Glutamatergic neuron (in vitro differentiated cells): ENCODE measurements at regions not wholly inside any gene's neighbourhood (a gene's known extent, or its start where the extent isn't known, plus 50 kb on each side); places are given as distances from the start of the nearest gene placed in this dataset.

Source experiments
- DNase-seq: peaks from one replicate; pipeline ENCODE4 v3.0.0; 2022
- H3K27ac Mint-ChIP-seq: one replicate; pipeline ENCODE4 v1.8.0; 2020; ENCODE audit warnings: mild to moderate bottlenecking, mixed read lengths, inconsistent platforms; ENCODE audit not compliant: unreplicated experiment
- H3K27me3 Mint-ChIP-seq: one replicate; pipeline ENCODE4 v1.8.0; 2020; ENCODE audit warnings: mild to moderate bottlenecking, moderate library complexity, mixed read lengths, inconsistent platforms; ENCODE audit not compliant: unreplicated experiment
- H3K36me3 Mint-ChIP-seq: one replicate; pipeline ENCODE4 v1.8.0; 2020; ENCODE audit warnings: mild to moderate bottlenecking, mixed read lengths, inconsistent platforms; ENCODE audit not compliant: unreplicated experiment
- H3K4me1 Mint-ChIP-seq: one replicate; pipeline ENCODE4 v1.8.0; 2020; ENCODE audit warnings: mild to moderate bottlenecking, low read depth, mixed read lengths, inconsistent platforms; ENCODE audit not compliant: unreplicated experiment
- H3K4me3 Mint-ChIP-seq: one replicate; pipeline ENCODE4 v1.8.0; 2020; ENCODE audit warnings: mild to moderate bottlenecking, mixed read lengths, inconsistent platforms; ENCODE audit not compliant: unreplicated experiment
- H3K9me3 Mint-ChIP-seq: one replicate; pipeline ENCODE4 v1.8.0; 2020; ENCODE audit warnings: mild to moderate bottlenecking, moderate library complexity, mixed read lengths, inconsistent platforms; ENCODE audit not compliant: unreplicated experiment
- TF ChIP-seq, protein P1 (sequence below): fragments of 200-600 bp; sonication (generic); IDR thresholded peaks from one replicate; pipeline ENCODE4 v1.5.0; 2021; ENCODE audit not compliant: partially characterized antibody, unreplicated experiment

DNA sequence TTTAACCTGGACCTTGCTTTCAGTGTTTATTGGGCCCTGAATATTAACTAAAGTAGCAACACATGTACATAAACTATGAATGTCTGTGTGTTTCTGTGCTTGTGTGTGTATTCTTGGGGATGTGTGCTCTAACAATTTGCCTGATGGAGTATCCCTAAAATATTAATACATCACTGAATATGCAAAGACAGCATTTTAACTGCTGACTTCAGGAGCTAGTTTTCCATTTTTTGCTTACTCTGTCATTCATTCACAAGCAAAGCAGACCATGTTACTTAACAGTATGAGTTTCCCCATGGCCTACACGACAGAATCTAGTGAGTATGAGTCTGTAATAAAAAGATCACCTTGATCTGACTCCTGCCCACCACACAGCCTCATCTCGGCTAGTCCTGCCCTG lies 402.8 kb downstream of the BCAT1 start:
- Mint-ChIP-seq H3K27ac (no peak overlapping the region), H3K9me3 (no peaks in the 10 kb centered on the region), H3K27me3 (peaks cover 2% of the 10 kb centered on the region), H3K36me3 (no peaks in the 10 kb centered on the region), H3K4me3 (no peak overlapping the region), H3K4me1 (peaks cover 4% of the 10 kb centered on the region)
- TF ChIP-seq, protein P1, sequence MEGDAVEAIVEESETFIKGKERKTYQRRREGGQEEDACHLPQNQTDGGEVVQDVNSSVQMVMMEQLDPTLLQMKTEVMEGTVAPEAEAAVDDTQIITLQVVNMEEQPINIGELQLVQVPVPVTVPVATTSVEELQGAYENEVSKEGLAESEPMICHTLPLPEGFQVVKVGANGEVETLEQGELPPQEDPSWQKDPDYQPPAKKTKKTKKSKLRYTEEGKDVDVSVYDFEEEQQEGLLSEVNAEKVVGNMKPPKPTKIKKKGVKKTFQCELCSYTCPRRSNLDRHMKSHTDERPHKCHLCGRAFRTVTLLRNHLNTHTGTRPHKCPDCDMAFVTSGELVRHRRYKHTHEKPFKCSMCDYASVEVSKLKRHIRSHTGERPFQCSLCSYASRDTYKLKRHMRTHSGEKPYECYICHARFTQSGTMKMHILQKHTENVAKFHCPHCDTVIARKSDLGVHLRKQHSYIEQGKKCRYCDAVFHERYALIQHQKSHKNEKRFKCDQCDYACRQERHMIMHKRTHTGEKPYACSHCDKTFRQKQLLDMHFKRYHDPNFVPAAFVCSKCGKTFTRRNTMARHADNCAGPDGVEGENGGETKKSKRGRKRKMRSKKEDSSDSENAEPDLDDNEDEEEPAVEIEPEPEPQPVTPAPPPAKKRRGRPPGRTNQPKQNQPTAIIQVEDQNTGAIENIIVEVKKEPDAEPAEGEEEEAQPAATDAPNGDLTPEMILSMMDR: no peak
- DNase-seq: no peak

DNA sequence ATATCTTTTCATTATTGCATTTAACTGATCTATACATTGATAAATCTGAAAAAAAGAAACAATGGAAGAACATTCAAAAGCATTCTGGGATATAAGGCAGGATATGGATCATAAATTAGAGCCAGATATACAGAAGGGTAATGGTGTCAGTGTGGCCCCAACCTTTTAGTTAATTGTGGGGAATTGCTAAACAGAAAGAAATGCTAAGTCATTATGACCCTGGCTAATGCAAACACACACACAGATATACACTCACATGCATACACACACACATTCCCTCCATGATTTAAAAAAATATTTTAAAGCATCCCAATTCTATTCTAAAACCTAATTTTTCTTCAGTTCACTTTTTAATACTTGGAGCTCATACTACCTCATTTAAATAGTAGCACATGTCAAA lies 404.5 kb downstream of the BCAT1 start:
- no peak overlapping the region for H3K4me3 Mint-ChIP-seq
- H3K36me3 Mint-ChIP-seq: no peaks in the 10 kb centered on the region
- no peak for DNase-seq
- H3K9me3 Mint-ChIP-seq: no peaks in the 10 kb centered on the region
- H3K27me3 Mint-ChIP-seq: peaks cover 2% of the 10 kb centered on the region
- H3K27ac Mint-ChIP-seq: no peak overlapping the region
- H3K4me1 Mint-ChIP-seq: no peaks in the 10 kb centered on the region
- TF ChIP-seq, protein P1: no peak

DNA sequence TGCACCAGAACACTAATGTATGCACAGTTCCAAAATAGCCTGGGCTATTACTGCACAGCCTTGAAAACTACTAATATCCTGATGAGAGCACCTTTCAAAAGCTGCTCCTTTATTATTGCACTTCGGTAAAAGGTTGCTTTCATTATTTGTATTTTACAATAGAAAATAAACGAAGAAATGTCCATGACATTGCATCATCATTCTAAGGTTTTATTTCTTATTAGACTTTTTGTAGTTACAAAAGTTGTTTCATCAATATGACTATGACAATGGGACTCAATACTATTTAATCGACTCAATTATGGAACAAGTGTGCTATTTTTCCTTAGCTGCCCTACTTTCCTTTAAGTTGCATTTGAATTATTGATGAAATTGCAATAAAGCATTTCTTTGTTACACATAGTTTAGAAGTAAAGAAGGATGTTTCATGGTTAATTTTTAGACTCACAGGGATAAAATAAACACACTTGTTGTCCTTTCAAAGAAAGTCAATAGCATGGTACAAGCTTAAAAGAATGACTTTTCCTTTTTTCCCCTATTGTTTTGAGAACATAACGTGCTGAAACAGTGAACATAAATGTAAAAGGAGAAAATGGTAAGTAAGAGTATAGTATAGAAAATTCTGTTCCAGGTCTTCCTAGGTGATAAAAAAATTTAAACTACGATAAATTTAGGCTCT lies 407.6 kb downstream of the BCAT1 start:
- Mint-ChIP-seq H3K27me3 (peaks cover 1% of the 10 kb centered on the region), H3K27ac (no peak overlapping the region), H3K9me3 (no peaks in the 10 kb centered on the region), H3K36me3 (no peaks in the 10 kb centered on the region), H3K4me3 (no peak overlapping the region), H3K4me1 (peaks cover 17% of the 10 kb centered on the region)
- TF ChIP-seq, protein P1: no peak
- DNase-seq: no peak

DNA sequence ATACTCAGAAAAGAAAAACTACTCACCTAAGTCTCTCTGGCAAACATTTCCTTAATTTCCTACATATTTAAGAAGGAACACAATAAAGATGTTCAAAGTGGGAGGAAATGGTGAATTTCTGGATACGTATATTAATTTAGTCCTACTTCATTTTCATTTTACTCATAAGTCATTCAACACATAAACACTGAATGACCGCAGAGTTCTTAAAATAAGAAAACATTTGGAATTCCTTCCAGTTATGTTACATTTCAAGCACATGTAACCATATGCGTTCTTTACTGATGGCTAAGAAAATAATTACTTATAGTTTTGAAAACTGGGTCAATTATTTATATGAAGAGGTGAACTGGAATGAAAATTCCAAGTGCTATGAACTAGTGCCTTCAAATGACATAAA lies 409.3 kb downstream of the BCAT1 start:
- no peak for DNase-seq
- peaks cover 31% of the 10 kb centered on the region for H3K4me1 Mint-ChIP-seq
- no peaks in the 10 kb centered on the region for H3K27me3 Mint-ChIP-seq
- no peak overlapping the region for H3K27ac Mint-ChIP-seq
- H3K4me3 Mint-ChIP-seq: no peak overlapping the region
- H3K9me3 Mint-ChIP-seq: no peaks in the 10 kb centered on the region
- TF ChIP-seq, protein P1: no peak
- no peaks in the 10 kb centered on the region for H3K36me3 Mint-ChIP-seq

DNA sequence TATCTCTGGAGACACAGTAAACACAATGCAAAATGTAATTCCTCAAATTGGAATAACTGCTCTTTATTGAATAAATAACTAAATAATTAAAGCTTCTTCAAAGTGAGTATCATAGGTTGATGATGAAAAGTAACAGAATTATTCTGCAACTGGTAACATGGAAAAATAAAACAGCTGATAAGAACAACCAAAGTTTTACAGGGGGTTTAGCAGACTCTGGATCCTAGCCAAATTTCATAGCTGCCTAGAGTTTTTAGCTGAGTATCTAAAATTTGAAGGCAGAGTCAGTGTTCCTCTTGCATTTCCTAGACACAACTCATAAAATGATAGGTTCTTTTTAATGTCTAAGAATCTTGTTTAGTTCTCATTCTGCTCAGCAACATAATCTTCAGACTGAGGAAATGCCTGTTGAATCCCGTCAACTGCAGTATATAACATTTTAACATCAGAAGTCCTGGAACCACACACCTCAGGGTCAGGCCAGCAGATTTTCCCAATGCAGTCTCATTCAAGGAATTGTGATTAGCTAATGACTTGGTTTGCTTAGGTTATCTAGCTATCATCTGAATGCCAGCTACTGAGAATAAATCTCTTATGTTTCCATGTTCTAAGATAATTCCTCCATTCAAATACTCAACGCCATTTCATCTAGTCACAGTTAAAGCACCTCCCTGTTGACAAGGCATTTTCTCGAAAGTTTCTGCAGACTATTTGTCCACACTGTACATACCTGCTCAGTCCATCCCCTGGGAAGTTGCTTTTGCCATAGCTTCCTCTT lies 411.6 kb downstream of the BCAT1 start:
- no peak for DNase-seq
- Mint-ChIP-seq H3K9me3 (peaks cover 2% of the 10 kb centered on the region), H3K36me3 (no peaks in the 10 kb centered on the region), H3K4me3 (no peak overlapping the region), H3K27ac (no peak overlapping the region), H3K27me3 (no peaks in the 10 kb centered on the region), H3K4me1 (peaks cover 48% of the 10 kb centered on the region)
- TF ChIP-seq, protein P1: no peak
